ENCODE measurements at regions not wholly inside any gene's neighbourhood (a gene's known extent, or its start where the extent isn't known, plus 50 kb on each side); places are given as distances from the start of the nearest gene placed in this dataset.

- POLR2A ChIA-PET (ENCODE audit: partially characterized antibody), result no interaction called here
- FAIRE-seq, result no peak
- Histone ChIP-seq H3K9me3 (ENCODE audit: insufficient read depth in 2 of 2, low read depth in 1 of 2, low read length in 1 of 2) (no peaks in the 10 kb centered on the region), H3K9ac (replicated peaks in 1 of 4; ENCODE audit: extremely low read depth in 1 of 4, low read depth in 3 of 4, low read length in 3 of 4) (no peak overlapping the region), H3K4me2 (ENCODE audit: insufficient read depth in 1 of 2, low read depth in 2 of 2, low read length in 2 of 2) (no peak overlapping the region), H2BK120ac (replicated peaks; ENCODE audit: low read depth, low read length) (no peak overlapping the region), H3K4me1 (replicated peaks in 1 of 4; ENCODE audit: control insufficient read depth in 3 of 4, insufficient read depth in 4 of 4, low read length in 3 of 4) (no peaks in the 10 kb centered on the region), H3K27me3 (replicated peaks in 1 of 4; ENCODE audit: control insufficient read depth in 3 of 4, extremely low read depth in 1 of 4, insufficient read depth in 3 of 4, low read length in 3 of 4) (no peaks in the 10 kb centered on the region), H3K23me2 (ENCODE audit: low read depth, low read length) (no peaks in the 10 kb centered on the region), H4K91ac (replicated peaks; ENCODE audit: insufficient read length, low read length) (no peak overlapping the region), H4K8ac (ENCODE audit: extremely low read depth, insufficient read depth, low read length) (no peak overlapping the region), H3K79me2 (ENCODE audit: control insufficient read depth in 1 of 2, insufficient read depth in 2 of 2, low read length in 2 of 2) (no peaks in the 10 kb centered on the region), H2BK5ac (ENCODE audit: low read depth, low read length) (no peak overlapping the region), H2BK12ac (ENCODE audit: low read depth, low read length) (no peak overlapping the region), H3K14ac (ENCODE audit: insufficient read length) (no peak overlapping the region), H4K20me1 (replicated peaks in 1 of 2; ENCODE audit: control insufficient read depth in 1 of 2, insufficient read depth in 2 of 2, low read length in 2 of 2) (no peaks in the 10 kb centered on the region), H3K27ac (ENCODE audit: low read depth, low read length) (no peak overlapping the region), H3K4ac (replicated peaks; ENCODE audit: insufficient read length, low read depth, low read length) (no peak overlapping the region), H2AK5ac (ENCODE audit: low read depth, low read length) (no peak overlapping the region), H3K4me3 (ENCODE audit: extremely low read depth in 1 of 4, insufficient read depth in 2 of 4, low read depth in 3 of 4, low read length in 4 of 4) (no peak overlapping the region), H2AFZ (ENCODE audit: low read length) (no peak overlapping the region), H2BK20ac (ENCODE audit: low read length) (no peak overlapping the region), H3K79me1 (ENCODE audit: low read depth, low read length) (no peaks in the 10 kb centered on the region), H3K36me3 (ENCODE audit: control insufficient read depth in 2 of 4, insufficient read depth in 4 of 4, low read length in 3 of 4) (no peaks in the 10 kb centered on the region), H3K18ac (ENCODE audit: extremely low read depth, low read length) (no peak overlapping the region), H3K56ac (replicated peaks; ENCODE audit: insufficient read length, low read depth, low read length) (no peak overlapping the region), H2BK15ac (ENCODE audit: low read length) (no peak overlapping the region), H3K23ac (ENCODE audit: insufficient read length) (no peak overlapping the region), H4K5ac (ENCODE audit: insufficient read length, low read depth, low read length) (no peak overlapping the region)
- TF ChIP-seq BRCA1 (IDR thresholded peaks at IDR 0.05; ENCODE audit: low read depth, low read length) (no peak), NRF1 (IDR thresholded peaks at IDR 0.05; ENCODE audit: low read depth, low read length) (no peak), HDAC6 (IDR thresholded peaks at IDR 0.05; ENCODE audit: low read depth, low read length) (no peak)
- no peak for DNase-seq (ENCODE audit: low read depth in 1 of 2, low spot score in 2 of 2)
- CTCF ChIA-PET (ENCODE audit: partially characterized antibody), result interaction anchor here (0.7 to 1.2 kb wide), 3 partner anchors 9 to 466 kb away, joined by 3 read pairs; no protein-coding TSS in a partner anchor
- WGBS, 2 experiments (ENCODE audit: extremely low coverage in 1 of 2, insufficient coverage in 1 of 2, insufficient read length in 1 of 2, insufficient replicate concordance in 2 of 2, low coverage in 1 of 2, low lambda C conversion rate in 2 of 2, missing lambda C conversion rate in 1 of 2), result 84% methylated on average over 4 of the region's 4 CpGs; no CpG with 5 or more reads in 1 of the 2 experiments
Observed at GRCh38 chr3:190718671-190719070, 143.8 kb downstream of the GMNC start.

Data from H1 (cell line).